GM23338 (cell line): ENCODE measurements at regions not wholly inside any gene's neighbourhood (a gene's known extent, or its start where the extent isn't known, plus 50 kb on each side); places are given as distances from the start of the nearest gene placed in this dataset.

Experiments used
- ATAC-seq: fragments of 200-7000 bp; cut with Tn5 transposase; 3 replicates; pipeline ENCODE4 v1.9.1; 2020
- DNase-seq: peaks from one replicate; pipeline ENCODE4 v3.0.0-alpha.2; 2015; ENCODE audit warnings: low spot score
- H2AFZ ChIP-seq: fragments of 200-600 bp; sonication (generic); 2 replicates; pipeline ENCODE4 v1.8.0; 2016; ENCODE audit warnings: antibody characterized with exemption, mild to moderate bottlenecking, moderate library complexity
- H3F3A ChIP-seq: fragments of 200-600 bp; sonication (generic); replicated peaks from 2 replicates; pipeline ENCODE4 v1.8.0; 2017; ENCODE audit warnings: antibody characterized with exemption, mixed run types, low read depth
- H3K27ac ChIP-seq: fragments of 200-600 bp; sonication (generic); 2 replicates; pipeline ENCODE4 v1.6.1; 2016; ENCODE audit warnings: low read depth
- H3K27me3 ChIP-seq: fragments of 200-600 bp; sonication (generic); 2 replicates; pipeline ENCODE4 v1.8.0; 2016; ENCODE audit warnings: mild to moderate bottlenecking, mixed run types, moderate library complexity; ENCODE audit not compliant: insufficient read depth
- H3K36me3 ChIP-seq: fragments of 200-600 bp; sonication (generic); 2 replicates; pipeline ENCODE4 v1.8.0; 2016; ENCODE audit warnings: mild to moderate bottlenecking; ENCODE audit not compliant: insufficient read depth
- H3K4me1 ChIP-seq: fragments of 200-600 bp; sonication (generic); 2 replicates; pipeline ENCODE4 v1.8.0; 2016; ENCODE audit warnings: mild to moderate bottlenecking, moderate library complexity; ENCODE audit not compliant: insufficient read depth
- H3K4me2 ChIP-seq: fragments of 200-600 bp; sonication (generic); 2 replicates; pipeline ENCODE4 v1.7.1; 2017; ENCODE audit warnings: mixed run types
- H3K4me3 ChIP-seq: fragments of 200-600 bp; sonication (generic); 2 replicates; pipeline ENCODE4 v1.6.1; 2016; ENCODE audit warnings: mixed run types
- H3K79me2 ChIP-seq: fragments of 200-600 bp; sonication (generic); replicated peaks from 2 replicates; pipeline ENCODE4 v1.8.0; 2017; ENCODE audit warnings: mild to moderate bottlenecking; ENCODE audit not compliant: insufficient read depth
- H3K9me2 ChIP-seq: fragments of 200-600 bp; sonication (generic); 2 replicates; pipeline ENCODE4 v1.8.0; 2017; ENCODE audit not compliant: insufficient read depth
- H4K20me1 ChIP-seq: fragments of 200-600 bp; sonication (generic); replicated peaks from 2 replicates; pipeline ENCODE4 v1.8.0; 2017; ENCODE audit warnings: mild to moderate bottlenecking; ENCODE audit not compliant: insufficient read depth
- H3K27ac Mint-ChIP-seq: 2 replicates; pipeline ENCODE4 v1.8.0; 2020; ENCODE audit warnings: inconsistent platforms, mild to moderate bottlenecking, moderate library complexity, mixed read lengths
- H3K27me3 Mint-ChIP-seq: 3 replicates; pipeline ENCODE4 v1.8.0; 2022; ENCODE audit warnings: low read depth, mild to moderate bottlenecking, moderate library complexity, mixed read lengths, inconsistent platforms; ENCODE audit not compliant: insufficient read depth, poor library complexity
- H3K36me3 Mint-ChIP-seq: 3 replicates; pipeline ENCODE4 v1.8.0; 2021; ENCODE audit warnings: low read depth, mild to moderate bottlenecking, inconsistent platforms, moderate library complexity, mixed read lengths
- H3K4me1 Mint-ChIP-seq: 3 replicates; pipeline ENCODE4 v1.8.0; 2020; ENCODE audit warnings: mild to moderate bottlenecking, inconsistent platforms, mixed read lengths
- H3K4me3 Mint-ChIP-seq: 3 replicates; pipeline ENCODE4 v1.8.0; 2021; ENCODE audit warnings: moderate library complexity, mild to moderate bottlenecking, inconsistent platforms, mixed read lengths
- H3K9me3 Mint-ChIP-seq: 3 replicates; pipeline ENCODE4 v1.8.0; 2020; ENCODE audit warnings: moderate library complexity, mild to moderate bottlenecking, inconsistent platforms, mixed read lengths
- CREB1 ChIP-seq: fragments of 250-450 bp; sonication (Bioruptor Pico); IDR thresholded peaks from 2 replicates; pipeline ENCODE4 v1.5.0; 2020; ENCODE audit warnings: low read depth, mild to moderate bottlenecking, moderate library complexity
- EZH2 ChIP-seq: fragments of 200-600 bp; sonication (generic); IDR thresholded peaks from one replicate; pipeline ENCODE4 v1.8.0; 2017; ENCODE audit warnings: antibody characterized with exemption, mild to moderate bottlenecking, low read depth; ENCODE audit not compliant: unreplicated experiment
- EZH2phosphoT487 ChIP-seq: fragments of 200-600 bp; sonication (generic); IDR thresholded peaks from one replicate; pipeline ENCODE4 v1.8.1; 2018; ENCODE audit warnings: antibody characterized with exemption; ENCODE audit not compliant: unreplicated experiment
- JUNB ChIP-seq: IDR thresholded peaks from one replicate; pipeline ENCODE4 v1.6.1; 2016; ENCODE audit warnings: antibody characterized with exemption; ENCODE audit not compliant: unreplicated experiment
- NANOG ChIP-seq: IDR thresholded peaks from 2 replicates; pipeline ENCODE4 v1.6.1; 2016; ENCODE audit warnings: antibody characterized with exemption, borderline replicate concordance
- STAT1 ChIP-seq: IDR thresholded peaks from one replicate; pipeline ENCODE4 v1.6.1; 2016; ENCODE audit warnings: antibody characterized with exemption; ENCODE audit not compliant: unreplicated experiment
- ZNF114 ChIP-seq: fragments of 250-450 bp; sonication (Bioruptor Pico); IDR thresholded peaks from 2 replicates; pipeline ENCODE4 v1.5.0; 2020; ENCODE audit warnings: mild to moderate bottlenecking, moderate library complexity
- ZNF331 ChIP-seq: fragments of 250-450 bp; sonication (Bioruptor Pico); IDR thresholded peaks from 2 replicates; pipeline ENCODE4 v1.5.0; 2020; ENCODE audit warnings: low read depth, mild to moderate bottlenecking, moderate library complexity
- TF ChIP-seq, protein P1 (sequence below): fragments of 250-450 bp; sonication (Bioruptor Pico); IDR thresholded peaks from 2 replicates; pipeline ENCODE4 v1.5.0; 2020; ENCODE audit warnings: mild to moderate bottlenecking, moderate library complexity
- TF ChIP-seq, protein P2 (sequence below), 2 experiments: fragments of 200-600 bp in 1 of 2; sonication (generic) in 1 of 2; conservative IDR thresholded peaks; 2 replicates each; pipeline versions ENCODE4 v1.5.1 to v1.6.1; 2016 to 2017; ENCODE audit warnings: antibody characterized with exemption in 2 of 2, low read depth in 2 of 2, mild to moderate bottlenecking in 2 of 2, moderate library complexity in 1 of 2
- TF ChIP-seq, protein P3 (sequence below): IDR thresholded peaks from 2 replicates; pipeline ENCODE4 v1.6.1; 2016; ENCODE audit warnings: antibody characterized with exemption
- TF ChIP-seq, protein P4 (sequence below): IDR thresholded peaks from one replicate; pipeline ENCODE4 v1.6.1; 2018; ENCODE audit warnings: antibody characterized with exemption; ENCODE audit not compliant: unreplicated experiment

DNA sequence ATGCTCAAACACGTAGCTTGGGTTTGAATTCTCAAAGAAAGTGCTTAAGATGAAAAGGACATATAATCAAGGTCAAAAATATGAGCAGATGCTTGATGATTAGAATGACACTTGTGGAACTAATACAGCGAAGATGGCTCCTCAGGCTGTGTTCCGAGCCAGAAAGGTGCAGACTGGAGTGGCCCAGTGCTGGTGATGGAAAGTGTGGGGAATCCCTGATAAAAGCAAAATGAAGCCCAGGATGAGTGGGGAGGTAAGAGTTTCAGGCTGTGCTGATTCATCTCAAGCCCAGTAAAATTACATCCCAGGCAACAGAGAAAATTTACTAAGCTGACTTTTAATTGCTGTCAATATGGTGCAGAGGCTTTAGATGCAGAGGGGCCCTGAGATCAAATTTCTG, 77.8 kb upstream of the IKZF1 start:
- TF ChIP-seq, protein P1, sequence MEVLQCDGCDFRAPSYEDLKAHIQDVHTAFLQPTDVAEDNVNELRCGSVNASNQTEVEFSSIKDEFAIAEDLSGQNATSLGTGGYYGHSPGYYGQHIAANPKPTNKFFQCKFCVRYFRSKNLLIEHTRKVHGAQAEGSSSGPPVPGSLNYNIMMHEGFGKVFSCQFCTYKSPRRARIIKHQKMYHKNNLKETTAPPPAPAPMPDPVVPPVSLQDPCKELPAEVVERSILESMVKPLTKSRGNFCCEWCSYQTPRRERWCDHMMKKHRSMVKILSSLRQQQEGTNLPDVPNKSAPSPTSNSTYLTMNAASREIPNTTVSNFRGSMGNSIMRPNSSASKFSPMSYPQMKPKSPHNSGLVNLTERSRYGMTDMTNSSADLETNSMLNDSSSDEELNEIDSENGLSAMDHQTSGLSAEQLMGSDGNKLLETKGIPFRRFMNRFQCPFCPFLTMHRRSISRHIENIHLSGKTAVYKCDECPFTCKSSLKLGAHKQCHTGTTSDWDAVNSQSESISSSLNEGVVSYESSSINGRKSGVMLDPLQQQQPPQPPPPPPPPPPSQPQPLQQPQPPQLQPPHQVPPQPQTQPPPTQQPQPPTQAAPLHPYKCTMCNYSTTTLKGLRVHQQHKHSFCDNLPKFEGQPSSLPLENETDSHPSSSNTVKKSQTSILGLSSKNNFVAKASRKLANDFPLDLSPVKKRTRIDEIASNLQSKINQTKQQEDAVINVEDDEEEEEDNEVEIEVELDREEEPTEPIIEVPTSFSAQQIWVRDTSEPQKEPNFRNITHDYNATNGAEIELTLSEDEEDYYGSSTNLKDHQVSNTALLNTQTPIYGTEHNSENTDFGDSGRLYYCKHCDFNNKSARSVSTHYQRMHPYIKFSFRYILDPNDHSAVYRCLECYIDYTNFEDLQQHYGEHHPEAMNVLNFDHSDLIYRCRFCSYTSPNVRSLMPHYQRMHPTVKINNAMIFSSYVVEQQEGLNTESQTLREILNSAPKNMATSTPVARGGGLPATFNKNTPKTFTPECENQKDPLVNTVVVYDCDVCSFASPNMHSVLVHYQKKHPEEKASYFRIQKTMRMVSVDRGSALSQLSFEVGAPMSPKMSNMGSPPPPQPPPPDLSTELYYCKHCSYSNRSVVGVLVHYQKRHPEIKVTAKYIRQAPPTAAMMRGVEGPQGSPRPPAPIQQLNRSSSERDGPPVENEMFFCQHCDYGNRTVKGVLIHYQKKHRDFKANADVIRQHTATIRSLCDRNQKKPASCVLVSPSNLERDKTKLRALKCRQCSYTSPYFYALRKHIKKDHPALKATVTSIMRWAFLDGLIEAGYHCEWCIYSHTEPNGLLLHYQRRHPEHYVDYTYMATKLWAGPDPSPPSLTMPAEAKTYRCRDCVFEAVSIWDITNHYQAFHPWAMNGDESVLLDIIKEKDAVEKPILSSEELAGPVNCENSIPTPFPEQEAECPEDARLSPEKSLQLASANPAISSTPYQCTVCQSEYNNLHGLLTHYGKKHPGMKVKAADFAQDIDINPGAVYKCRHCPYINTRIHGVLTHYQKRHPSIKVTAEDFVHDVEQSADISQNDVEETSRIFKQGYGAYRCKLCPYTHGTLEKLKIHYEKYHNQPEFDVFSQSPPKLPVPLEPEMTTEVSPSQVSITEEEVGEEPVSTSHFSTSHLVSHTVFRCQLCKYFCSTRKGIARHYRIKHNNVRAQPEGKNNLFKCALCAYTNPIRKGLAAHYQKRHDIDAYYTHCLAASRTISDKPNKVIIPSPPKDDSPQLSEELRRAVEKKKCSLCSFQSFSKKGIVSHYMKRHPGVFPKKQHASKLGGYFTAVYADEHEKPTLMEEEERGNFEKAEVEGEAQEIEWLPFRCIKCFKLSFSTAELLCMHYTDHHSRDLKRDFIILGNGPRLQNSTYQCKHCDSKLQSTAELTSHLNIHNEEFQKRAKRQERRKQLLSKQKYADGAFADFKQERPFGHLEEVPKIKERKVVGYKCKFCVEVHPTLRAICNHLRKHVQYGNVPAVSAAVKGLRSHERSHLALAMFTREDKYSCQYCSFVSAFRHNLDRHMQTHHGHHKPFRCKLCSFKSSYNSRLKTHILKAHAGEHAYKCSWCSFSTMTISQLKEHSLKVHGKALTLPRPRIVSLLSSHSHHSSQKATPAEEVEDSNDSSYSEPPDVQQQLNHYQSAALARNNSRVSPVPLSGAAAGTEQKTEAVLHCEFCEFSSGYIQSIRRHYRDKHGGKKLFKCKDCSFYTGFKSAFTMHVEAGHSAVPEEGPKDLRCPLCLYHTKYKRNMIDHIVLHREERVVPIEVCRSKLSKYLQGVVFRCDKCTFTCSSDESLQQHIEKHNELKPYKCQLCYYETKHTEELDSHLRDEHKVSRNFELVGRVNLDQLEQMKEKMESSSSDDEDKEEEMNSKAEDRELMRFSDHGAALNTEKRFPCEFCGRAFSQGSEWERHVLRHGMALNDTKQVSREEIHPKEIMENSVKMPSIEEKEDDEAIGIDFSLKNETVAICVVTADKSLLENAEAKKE (CRISPR knock-in tag), result no peak
- TF ChIP-seq ZNF114 (no peak), EZH2 (no peak), ZNF331 (CRISPR knock-in tag) (no peak), STAT1 (no peak), JUNB (no peak), CREB1 (CRISPR knock-in tag) (no peak), NANOG (no peak), EZH2phosphoT487 (no peak)
- TF ChIP-seq, protein P2, sequence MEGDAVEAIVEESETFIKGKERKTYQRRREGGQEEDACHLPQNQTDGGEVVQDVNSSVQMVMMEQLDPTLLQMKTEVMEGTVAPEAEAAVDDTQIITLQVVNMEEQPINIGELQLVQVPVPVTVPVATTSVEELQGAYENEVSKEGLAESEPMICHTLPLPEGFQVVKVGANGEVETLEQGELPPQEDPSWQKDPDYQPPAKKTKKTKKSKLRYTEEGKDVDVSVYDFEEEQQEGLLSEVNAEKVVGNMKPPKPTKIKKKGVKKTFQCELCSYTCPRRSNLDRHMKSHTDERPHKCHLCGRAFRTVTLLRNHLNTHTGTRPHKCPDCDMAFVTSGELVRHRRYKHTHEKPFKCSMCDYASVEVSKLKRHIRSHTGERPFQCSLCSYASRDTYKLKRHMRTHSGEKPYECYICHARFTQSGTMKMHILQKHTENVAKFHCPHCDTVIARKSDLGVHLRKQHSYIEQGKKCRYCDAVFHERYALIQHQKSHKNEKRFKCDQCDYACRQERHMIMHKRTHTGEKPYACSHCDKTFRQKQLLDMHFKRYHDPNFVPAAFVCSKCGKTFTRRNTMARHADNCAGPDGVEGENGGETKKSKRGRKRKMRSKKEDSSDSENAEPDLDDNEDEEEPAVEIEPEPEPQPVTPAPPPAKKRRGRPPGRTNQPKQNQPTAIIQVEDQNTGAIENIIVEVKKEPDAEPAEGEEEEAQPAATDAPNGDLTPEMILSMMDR (conservative IDR thresholded peaks at IDR 0.05; ENCODE audit: low read depth in 2 of 2), result no peak
- TF ChIP-seq, protein P3, sequence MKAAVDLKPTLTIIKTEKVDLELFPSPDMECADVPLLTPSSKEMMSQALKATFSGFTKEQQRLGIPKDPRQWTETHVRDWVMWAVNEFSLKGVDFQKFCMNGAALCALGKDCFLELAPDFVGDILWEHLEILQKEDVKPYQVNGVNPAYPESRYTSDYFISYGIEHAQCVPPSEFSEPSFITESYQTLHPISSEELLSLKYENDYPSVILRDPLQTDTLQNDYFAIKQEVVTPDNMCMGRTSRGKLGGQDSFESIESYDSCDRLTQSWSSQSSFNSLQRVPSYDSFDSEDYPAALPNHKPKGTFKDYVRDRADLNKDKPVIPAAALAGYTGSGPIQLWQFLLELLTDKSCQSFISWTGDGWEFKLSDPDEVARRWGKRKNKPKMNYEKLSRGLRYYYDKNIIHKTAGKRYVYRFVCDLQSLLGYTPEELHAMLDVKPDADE, result no peak
- TF ChIP-seq, protein P4, sequence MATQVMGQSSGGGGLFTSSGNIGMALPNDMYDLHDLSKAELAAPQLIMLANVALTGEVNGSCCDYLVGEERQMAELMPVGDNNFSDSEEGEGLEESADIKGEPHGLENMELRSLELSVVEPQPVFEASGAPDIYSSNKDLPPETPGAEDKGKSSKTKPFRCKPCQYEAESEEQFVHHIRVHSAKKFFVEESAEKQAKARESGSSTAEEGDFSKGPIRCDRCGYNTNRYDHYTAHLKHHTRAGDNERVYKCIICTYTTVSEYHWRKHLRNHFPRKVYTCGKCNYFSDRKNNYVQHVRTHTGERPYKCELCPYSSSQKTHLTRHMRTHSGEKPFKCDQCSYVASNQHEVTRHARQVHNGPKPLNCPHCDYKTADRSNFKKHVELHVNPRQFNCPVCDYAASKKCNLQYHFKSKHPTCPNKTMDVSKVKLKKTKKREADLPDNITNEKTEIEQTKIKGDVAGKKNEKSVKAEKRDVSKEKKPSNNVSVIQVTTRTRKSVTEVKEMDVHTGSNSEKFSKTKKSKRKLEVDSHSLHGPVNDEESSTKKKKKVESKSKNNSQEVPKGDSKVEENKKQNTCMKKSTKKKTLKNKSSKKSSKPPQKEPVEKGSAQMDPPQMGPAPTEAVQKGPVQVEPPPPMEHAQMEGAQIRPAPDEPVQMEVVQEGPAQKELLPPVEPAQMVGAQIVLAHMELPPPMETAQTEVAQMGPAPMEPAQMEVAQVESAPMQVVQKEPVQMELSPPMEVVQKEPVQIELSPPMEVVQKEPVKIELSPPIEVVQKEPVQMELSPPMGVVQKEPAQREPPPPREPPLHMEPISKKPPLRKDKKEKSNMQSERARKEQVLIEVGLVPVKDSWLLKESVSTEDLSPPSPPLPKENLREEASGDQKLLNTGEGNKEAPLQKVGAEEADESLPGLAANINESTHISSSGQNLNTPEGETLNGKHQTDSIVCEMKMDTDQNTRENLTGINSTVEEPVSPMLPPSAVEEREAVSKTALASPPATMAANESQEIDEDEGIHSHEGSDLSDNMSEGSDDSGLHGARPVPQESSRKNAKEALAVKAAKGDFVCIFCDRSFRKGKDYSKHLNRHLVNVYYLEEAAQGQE, result no peak
- DNase-seq, result no peak
- no peaks in the 10 kb centered on the region for H3F3A ChIP-seq
- peaks cover 6% of the 10 kb centered on the region; the same call in 1 of the 2 replicates for H3K36me3 ChIP-seq
- Mint-ChIP-seq H3K27me3 (no peaks in the 10 kb centered on the region), H3K4me1 (0 out of 3 replicates have a peak, but pooled peaks cover 2% of the 10 kb centered on the region), H3K4me3 (no peak overlapping the region), H3K36me3 (peaks cover 17% of the 10 kb centered on the region; the same call in 2 of the 3 replicates), H3K27ac (no peak overlapping the region), H3K9me3 (peaks cover 34% of the 10 kb centered on the region)
- H3K4me3 ChIP-seq, result no peak overlapping the region
- ATAC-seq, result no peak
- H2AFZ ChIP-seq, result no peak overlapping the region
- H3K4me2 ChIP-seq, result no peak overlapping the region
- no peaks in the 10 kb centered on the region for H3K9me2 ChIP-seq
- no peak overlapping the region for H3K27ac ChIP-seq
- H4K20me1 ChIP-seq, result no peaks in the 10 kb centered on the region
- H3K27me3 ChIP-seq, result no peaks in the 10 kb centered on the region
- H3K4me1 ChIP-seq, result no peaks in the 10 kb centered on the region
- H3K79me2 ChIP-seq, result no peaks in the 10 kb centered on the region
